GM12874 (cell line): ENCODE measurements at regions not wholly inside any gene's neighbourhood (a gene's known extent, or its start where the extent isn't known, plus 50 kb on each side); places are given as distances from the start of the nearest gene placed in this dataset.

ENCODE experiments used
- TF ChIP-seq, protein P1 (sequence below): IDR thresholded peaks from 2 replicates; pipeline ENCODE4 v1.5.1; 2011; ENCODE audit warnings: low read depth, mild to moderate bottlenecking, control low read depth, low read length, moderate library complexity; ENCODE audit not compliant: insufficient read depth

- TF ChIP-seq, protein P1, sequence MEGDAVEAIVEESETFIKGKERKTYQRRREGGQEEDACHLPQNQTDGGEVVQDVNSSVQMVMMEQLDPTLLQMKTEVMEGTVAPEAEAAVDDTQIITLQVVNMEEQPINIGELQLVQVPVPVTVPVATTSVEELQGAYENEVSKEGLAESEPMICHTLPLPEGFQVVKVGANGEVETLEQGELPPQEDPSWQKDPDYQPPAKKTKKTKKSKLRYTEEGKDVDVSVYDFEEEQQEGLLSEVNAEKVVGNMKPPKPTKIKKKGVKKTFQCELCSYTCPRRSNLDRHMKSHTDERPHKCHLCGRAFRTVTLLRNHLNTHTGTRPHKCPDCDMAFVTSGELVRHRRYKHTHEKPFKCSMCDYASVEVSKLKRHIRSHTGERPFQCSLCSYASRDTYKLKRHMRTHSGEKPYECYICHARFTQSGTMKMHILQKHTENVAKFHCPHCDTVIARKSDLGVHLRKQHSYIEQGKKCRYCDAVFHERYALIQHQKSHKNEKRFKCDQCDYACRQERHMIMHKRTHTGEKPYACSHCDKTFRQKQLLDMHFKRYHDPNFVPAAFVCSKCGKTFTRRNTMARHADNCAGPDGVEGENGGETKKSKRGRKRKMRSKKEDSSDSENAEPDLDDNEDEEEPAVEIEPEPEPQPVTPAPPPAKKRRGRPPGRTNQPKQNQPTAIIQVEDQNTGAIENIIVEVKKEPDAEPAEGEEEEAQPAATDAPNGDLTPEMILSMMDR, result no peak
Measured at GRCh38 chr6:19450651-19451050, 386.5 kb upstream of the ID4 start.

GRCh38 chr6:19452495-19452894 is 384.7 kb upstream of the ID4 start:
- TF ChIP-seq, protein P1, result no peak

DNA sequence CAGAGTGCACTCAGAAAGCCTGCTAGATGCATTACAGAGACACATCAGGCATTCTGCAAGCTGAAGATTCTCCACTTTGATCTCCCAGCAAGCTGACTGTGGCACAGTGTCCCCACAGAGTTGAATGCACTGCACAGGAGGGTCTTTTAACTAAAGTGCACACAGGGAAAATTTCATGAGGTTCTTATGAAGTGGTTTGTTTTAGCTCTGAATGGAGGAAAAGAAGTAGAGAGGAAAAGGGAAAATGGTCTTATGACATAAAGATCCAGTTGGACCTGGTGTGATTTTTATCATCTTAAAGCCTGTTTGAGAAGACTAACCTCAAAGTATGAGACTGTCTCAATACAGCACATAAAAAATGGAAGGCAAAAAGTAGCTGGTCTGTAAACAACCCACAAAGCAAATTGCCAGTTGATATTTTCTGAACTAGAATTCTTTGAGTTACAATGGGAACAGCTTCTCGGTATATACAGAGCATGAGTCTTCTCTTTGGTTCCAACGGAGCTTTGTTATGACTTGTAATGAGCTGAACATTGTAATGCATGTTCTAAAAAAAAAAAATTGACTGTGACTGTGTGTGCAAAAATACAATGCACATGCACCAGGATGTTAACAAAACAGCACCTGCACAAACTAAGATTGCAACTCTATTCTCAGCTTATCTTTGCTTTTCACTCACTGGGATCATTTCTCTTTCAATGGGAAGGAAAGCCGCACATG is 383.0 kb upstream of the ID4 start:
- TF ChIP-seq, protein P1, result no peak

DNA sequence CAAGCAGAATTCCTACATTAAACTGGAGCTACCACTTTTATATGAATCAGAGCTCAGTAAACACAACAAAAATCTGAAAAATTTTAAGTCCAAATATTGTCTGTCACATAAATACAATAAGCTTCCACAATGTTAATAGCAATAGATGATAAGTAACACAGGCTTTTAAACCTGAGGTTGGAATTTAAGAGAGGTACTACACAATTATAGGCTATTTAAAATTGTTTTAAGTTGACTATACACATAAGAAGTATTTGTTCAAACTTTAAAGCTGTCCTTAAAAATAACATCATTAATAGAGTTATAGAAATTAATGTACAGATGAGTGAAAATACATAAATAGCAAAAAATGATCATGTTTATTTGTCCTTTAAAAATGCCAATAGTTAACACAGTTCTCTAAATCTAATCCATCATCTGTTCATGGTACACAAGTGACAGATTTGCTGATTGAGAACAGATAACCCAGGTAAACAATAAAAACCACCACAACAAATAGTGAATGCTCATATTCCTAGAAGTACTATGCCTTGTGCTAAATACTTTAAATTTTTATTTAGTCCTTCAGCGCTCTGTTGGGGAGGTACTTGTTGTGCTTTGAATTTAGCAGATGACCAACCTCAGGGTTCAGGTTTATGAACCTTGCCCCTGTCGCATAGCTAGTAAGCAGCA is 382.3 kb upstream of the ID4 start:
- TF ChIP-seq, protein P1, result no peak

GRCh38 chr6:19463250-19463649 is 373.9 kb upstream of the ID4 start:
- TF ChIP-seq, protein P1, result no peak

DNA sequence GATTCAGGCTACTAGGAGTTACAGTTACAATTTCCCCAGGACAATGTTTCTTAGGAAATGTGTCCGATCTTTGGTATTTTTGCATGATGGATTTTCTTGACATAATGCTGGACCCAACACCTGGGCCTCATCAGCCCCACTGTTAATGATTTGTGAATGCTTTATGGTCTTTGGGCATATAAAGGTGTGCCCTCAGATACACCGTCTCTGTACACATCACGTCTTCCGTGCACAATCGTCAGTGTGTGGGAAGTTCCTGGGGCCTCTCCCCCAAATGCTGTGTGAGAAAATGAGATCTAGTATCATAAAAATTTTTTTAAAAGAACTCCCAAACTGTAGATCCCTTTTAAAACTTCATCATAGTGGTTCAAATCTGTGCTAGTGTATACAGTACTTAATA is 373.2 kb upstream of the ID4 start:
- TF ChIP-seq, protein P1, result no peak

DNA sequence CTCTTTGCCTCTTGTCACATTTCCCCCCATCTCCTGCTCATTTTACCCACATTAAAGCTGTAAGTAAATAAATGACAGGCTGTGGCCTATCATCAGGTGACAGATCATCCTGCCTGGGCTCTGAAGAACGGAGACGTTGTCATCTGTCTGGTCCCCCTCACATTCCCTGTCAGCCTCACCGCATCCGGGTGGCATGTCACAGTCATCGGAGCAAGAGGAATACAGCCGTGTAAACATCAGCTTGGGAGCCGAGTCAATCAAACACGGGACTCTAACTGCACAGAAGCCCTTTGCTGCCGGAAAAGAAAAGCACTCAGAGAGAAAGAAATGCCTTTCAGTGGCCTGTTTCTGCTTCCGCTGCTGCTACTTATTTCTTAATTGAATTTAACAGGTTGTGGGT is 371.9 kb upstream of the ID4 start:
- TF ChIP-seq, protein P1, result no peak
